Astrocyte of the cerebellum (primary cell): ENCODE measurements at regions not wholly inside any gene's neighbourhood (a gene's known extent, or its start where the extent isn't known, plus 50 kb on each side); places are given as distances from the start of the nearest gene placed in this dataset.

Experiments used
- DNase-seq: peaks from one replicate; pipeline ENCODE4 v3.0.0-alpha.2; 2011; ENCODE audit warnings: low read depth
- H3K4me3 ChIP-seq: 2 replicates; pipeline ENCODE4 v1.5.1; 2011; ENCODE audit warnings: mild to moderate bottlenecking, low read depth, low read length, moderate library complexity
- CTCF ChIP-seq: IDR thresholded peaks from 2 replicates; pipeline ENCODE4 v1.5.1; 2012; ENCODE audit warnings: low read length, low read depth, moderate library complexity, mild to moderate bottlenecking; ENCODE audit errors: missing control alignments
- in situ Hi-C: cut with HindIII; loops from 2 replicates; pipeline ENCODE4 v1.10.0; 2017; ENCODE audit warnings: low sequenced_read_pairs

- no peak for TF ChIP-seq CTCF
- no peak overlapping the region for H3K4me3 ChIP-seq
- in situ Hi-C loops, result no loop called here
- DNase-seq, result no peak
Measured at GRCh38 chr4:111540671-111541070, 604.6 kb upstream of the FAM241A start.

GRCh38 chr4:111542056-111542455, 603.2 kb upstream of the FAM241A start:
- in situ Hi-C loops, result no loop called here
- H3K4me3 ChIP-seq, result no peak overlapping the region
- no peak for DNase-seq
- TF ChIP-seq CTCF, result no peak

GRCh38 chr4:111546881-111547280, 598.4 kb upstream of the FAM241A start:
- DNase-seq, result no peak
- in situ Hi-C loops, result no loop called here
- H3K4me3 ChIP-seq, result no peak overlapping the region
- no peak for TF ChIP-seq CTCF

GRCh38 chr4:111556141-111556781, 589.0 kb upstream of the FAM241A start:
- TF ChIP-seq CTCF, result no peak
- no peak overlapping the region for H3K4me3 ChIP-seq
- DNase-seq, result no peak
- in situ Hi-C loops, result no loop called here

- no peak overlapping the region for H3K4me3 ChIP-seq
- DNase-seq, result no peak
- in situ Hi-C loops, result no loop called here
- TF ChIP-seq CTCF, result no peak
Measured at GRCh38 chr4:111556851-111557250, 588.4 kb upstream of the FAM241A start.

DNA sequence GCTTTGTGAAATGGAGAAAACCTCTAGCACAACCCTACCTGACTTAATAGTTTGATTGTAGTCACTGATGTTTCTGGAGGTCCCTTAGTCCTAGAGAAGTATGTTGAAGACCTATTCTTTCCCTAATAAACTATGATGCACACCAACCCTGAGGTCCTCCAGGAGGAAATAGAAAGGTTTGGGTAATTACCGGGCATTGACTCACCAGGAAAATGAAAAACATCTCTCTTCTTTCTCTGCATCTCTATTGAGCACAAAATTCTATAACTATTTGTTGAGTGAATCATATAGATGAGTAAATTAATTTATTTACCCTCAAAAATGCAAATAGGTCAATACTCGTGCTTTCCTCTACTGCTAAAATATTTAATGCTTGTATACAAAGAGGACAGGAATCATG, 582.4 kb upstream of the FAM241A start:
- in situ Hi-C loops, result no loop called here
- no peak for DNase-seq
- no peak overlapping the region for H3K4me3 ChIP-seq
- TF ChIP-seq CTCF, result no peak
